LHCN-M2 (cell line): ENCODE measurements at regions not wholly inside any gene's neighbourhood (a gene's known extent, or its start where the extent isn't known, plus 50 kb on each side); places are given as distances from the start of the nearest gene placed in this dataset.
"Not testable (repeated sequence)": the region's sequence is repeated elsewhere in the genome, so short reads cannot be mapped to it uniquely, and the experiment has no call there.

Source experiments
- DNase-seq: peaks from one replicate; pipeline ENCODE4 v3.0.0-alpha.2; 2012; ENCODE audit warnings: low read depth

DNA sequence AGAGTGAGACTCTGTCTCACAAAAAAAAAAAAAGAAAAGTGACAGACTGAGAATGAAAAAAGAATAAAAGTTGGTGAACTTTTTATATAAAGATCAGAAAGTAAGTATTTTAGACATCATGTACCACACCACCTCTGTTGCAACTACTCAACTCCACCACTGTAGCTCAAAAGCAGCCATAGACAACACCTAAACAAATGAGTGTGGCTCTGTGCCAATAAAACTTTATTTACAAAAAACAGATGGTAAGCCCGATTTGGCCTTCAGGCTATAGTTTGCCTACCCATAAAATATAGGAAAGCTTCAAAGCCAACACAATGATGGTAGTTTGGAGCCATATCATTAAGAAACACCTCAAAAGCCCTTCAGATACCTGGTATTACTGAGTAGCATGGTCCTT lies 154.5 kb upstream of the FOXN3 start:
- DNase-seq: no peak

DNA sequence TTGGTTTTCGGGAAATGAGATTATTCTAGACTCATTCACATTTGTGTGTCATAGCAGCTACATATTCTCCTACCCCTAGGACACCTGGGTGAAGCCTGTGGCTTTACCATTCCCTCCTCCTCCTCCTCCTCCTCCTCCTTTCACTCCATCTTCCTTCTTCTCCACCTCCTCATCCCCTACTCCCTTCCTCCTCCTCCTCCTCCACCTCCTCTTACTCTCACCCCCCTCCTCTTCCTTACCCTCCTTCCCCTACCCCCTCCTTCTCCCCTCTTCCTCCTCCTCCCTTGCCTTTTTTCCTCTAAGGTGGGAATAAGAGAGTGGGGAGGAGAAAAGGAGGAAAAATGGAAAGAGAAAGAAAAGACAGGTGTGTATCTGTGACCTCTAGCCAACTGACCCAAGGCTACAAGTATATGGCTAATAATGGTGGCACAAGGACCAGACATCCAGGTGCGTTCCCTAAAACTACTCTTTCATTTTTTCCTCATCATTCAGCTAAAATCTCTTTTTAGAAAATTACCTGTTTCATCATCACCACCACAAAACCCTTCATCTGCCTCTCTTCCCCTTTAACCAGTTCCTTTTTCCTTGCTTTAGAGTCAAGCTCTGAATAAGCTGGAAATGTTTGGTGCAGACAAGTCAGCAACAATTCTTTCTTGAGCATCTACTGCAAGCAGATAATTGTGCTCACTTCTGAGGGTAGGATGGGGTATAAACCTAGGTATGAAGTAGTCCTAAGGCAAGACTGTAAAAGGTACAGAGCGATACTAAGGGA lies 149.8 kb upstream of the FOXN3 start:
- DNase-seq: no peak

DNA sequence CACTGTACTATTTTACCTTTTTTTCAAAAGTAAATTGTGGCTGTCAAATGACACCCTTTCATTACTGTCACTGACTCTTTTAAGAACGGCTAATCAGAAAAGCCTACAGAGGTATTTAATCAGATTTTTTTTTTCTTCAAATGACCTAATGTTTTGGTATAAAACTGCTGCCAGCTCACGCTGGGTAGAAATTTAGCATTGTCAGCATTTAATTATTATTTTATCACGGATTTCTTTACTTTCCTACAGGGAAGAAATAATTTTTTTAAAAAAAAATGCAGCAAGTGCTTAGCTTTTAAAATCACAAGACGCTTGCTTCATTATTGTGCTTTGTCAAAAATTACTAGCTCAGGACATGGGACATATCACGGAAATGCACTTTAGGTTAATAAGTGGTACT lies 149.1 kb upstream of the FOXN3 start:
- DNase-seq: no peak

DNA sequence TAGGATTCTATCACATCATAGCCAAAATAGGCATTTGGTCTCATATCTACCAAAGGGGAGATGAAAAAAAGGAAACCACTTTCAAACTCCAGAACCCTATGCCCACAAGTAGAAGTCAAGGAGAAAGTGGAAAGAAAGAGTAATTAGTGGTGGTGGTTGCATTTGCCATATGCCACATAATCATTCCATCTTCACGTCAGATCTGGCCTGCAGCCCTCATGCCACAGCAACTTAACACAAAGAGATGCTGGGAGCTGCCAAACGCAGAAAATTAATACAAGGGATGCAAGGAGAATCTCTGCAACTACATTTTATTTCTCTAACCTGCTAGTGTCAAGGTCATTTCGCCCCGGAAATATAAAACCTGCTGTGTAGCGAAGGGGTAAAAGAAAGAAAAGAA lies 148.6 kb upstream of the FOXN3 start:
- DNase-seq: no peak

DNA sequence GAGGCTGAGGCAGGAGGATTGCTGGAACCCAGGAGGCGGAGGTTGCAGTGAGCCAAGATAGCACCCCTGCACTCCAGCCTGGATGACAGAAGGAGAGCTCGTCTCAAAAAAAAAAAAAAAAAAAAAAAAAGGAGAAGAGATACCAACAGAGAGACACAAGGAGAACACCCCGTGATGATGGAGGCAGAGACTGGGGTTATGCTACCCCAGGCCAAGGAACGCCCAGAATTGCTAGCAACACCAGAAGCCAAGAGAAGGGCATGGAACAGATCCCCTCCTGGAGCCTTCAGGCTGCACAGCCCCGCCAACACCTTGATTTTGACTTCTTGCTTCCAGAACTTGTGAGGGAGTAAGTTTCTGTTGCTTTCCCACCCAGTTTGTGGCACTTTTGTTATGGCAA lies 148.0 kb upstream of the FOXN3 start:
- DNase-seq: no peak

DNA sequence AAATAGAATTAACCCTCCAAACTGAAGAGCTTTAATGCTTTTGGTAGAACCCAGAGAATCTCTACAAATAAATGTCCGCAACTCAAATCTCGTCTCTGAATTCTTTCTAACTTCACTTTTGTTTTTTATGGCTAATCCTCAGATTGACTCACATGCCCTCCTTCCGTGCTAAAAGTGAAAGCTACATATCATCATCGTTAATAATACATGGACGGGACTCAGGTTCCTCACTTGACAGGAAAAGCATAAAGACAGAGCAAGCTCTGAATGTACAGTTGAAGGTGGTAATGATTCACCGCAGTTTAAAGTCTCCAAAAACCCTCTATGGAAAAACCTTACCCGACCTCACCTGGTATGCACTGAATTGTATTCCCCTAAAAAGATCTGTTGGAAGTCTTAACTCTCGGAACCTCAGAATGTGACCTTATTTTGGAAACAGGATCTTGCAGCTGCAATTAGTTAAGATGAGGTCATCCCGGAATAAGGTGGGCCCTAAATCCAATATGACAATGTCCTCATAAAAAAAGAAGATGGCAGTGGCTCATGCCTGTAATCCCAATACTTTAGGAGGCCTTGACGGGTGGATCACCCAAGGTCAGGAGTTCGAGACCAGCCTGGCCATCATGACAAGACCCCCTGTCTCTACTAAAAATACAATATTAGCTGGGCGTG lies 147.4 kb upstream of the FOXN3 start:
- DNase-seq: peak; percentile 55

DNA sequence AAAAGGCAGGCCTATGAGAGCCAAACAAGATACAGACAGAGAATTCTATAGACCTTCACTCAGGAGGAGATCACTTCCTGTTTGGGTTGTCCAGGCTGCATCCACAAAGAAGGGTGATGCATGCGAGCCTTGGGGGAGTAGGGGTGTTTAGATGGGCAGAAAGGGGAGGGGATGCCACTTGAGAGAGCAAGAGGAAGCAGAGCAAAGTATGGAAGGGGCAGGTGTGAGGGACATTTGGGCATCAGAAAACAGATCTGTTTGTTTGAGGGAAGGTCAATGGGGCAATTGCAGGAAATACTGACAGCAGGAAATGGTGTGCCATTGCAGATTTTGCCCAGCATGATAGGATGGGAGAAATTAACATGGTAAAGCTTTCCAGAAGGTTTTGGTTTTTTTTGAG lies 146.4 kb upstream of the FOXN3 start:
- DNase-seq: no peak

DNA sequence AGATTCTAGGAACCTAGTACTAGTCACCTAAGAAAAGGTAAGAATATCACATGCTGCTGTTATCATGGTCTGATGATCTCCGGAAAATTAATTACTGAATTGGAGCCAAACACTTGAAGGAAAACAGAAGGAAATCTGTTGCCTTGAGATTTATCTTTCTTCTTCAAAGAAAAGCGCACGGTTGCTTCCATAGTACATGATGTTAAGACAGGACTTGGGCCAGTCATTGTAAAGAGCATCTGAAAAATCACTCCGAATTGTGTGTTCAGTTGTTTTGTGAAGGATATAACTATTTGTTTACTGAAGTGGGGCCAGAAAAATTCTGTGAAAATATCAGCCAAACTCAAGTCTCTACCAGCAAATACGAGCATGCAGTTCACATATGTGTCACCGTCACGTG lies 134.9 kb upstream of the FOXN3 start:
- no peak for DNase-seq

DNA sequence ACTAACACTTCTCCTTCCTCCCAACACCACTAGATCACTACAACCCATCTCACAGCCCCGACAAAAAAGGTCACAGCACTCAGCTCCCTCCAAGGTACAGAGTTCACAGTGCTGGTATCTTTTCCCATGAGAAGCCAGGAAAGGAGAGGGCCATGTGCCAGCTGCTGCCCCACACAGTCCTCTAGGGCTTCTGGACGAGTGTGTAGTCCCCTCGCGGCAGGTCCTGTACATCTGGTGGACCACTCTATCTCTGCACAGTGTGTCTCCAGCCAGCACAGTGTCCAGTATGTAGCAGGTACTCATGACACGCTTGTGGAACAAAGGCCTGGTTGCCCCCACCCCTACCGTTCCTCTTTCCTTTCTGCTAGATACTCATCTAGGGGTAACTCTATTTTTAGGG lies 134.4 kb upstream of the FOXN3 start:
- DNase-seq: no peak

DNA sequence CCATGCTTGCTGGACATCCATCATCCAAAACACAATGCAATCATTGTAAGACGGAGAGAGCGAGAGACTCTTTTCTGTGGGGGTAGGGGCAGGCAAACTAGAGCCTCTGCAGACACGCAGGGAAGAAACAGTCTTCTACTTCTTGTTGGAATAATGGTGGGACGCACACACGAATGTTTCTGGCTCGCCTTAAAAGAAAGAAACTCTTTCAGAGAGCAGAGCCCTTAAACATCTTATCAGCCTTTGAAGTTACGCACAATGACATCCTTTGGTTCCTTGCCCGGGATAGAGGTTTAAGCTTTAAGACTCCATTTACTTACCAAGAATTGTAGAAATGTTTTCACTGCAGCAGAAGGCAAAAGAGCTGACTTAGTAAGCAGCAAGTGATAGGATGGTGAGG lies 133.8 kb upstream of the FOXN3 start:
- no peak for DNase-seq

DNA sequence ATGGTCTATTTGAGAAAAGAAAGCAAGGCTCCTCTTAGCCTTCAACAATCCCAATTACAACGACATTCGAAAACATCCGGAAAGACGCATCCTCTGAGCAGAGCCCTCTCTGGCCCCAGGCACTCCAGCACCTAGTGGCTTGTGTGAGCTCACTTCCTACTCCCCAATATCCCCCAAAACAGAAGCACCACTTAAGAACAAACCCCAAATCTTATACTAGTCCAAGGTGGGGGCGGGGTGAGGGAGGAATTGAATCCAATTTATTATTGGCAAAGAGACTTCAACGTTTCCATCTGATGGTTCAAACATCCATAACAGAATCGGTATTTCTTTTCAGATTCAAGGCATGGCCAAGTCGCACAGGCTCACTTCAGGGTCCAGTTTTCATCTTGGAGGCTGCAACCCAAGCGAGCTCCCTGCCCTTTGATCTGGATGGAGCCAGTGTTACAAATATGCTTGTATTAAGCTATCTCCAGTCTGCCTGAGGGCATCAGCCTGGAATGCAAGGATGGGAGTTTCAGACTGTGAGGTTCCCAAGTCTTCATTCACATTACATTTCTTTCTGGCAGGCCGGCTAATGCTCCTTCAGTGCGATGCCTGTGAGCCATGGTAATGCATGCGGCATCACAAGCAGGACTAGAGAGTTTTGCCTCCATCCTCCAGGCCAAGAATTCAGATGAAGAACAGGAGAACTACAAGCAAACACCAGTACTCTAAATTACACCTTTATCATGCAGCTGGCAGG lies 132.5 kb upstream of the FOXN3 start:
- no peak for DNase-seq

DNA sequence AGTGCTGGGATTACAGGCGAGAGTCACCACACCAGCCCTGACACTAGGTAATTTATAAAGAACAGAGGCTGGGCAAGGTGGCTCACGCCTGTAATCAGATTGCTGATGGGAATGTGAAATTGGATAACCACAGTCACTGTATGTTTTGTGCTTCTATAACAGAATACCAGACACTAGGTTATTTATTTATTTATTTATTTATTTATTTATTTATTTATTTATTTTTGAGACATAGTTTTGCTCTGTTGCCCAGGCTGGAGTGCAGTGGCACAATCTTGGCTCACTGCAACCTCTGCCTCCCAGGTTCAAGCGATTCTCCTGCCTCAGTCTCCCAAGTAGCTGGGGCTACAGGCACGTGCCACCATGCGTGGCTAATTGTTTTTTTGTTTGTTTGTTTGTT lies 130.0 kb upstream of the FOXN3 start:
- DNase-seq: not testable (repeated sequence)

DNA sequence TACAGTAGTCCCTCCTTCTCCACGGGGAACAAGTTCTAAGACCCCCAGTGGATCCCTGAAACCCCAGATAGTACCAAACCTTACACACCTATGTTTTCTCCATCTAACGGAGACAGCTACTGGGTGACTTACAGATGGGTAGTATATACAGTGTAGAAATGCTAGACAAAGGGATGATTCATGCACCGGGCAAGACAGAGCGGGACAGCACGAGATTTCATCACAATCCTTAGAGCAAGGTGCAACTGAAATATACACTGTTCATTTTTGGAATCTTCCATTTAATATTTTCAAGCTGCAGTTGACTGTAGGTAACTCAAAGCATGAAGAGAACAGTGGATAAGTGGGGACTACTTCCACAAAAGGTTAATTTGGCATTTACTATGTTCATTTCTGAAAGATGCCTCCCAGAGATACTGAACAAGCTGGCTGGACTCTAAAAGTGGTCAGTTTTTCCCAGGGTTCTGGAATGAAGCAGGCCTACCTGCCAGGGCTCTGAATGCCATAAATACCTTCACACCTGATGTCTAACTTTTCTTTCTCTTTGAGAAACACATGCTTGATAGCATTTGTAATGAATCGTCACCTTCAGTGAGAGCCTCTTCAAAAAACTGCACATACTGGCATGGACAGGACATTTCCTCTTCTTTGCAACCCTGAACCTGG lies 127.7 kb upstream of the FOXN3 start:
- no peak for DNase-seq

DNA sequence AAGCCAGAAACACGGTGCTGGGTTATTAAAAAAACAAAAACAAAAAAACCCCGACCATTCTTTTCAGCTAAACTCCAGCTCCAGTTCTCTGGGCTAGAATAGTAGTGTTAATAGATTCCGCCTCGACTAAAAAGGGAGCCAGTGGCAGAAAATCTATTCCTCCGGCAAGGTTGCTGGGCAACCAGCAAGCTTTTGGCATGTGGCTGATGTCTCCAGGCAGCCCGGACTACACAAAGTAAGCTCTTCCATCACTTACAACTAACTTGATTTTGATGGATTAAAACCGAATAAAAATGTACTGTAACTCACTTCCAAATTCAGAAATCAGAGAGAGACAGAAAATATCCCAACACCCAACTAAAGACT lies 126.4 kb upstream of the FOXN3 start:
- no peak for DNase-seq

DNA sequence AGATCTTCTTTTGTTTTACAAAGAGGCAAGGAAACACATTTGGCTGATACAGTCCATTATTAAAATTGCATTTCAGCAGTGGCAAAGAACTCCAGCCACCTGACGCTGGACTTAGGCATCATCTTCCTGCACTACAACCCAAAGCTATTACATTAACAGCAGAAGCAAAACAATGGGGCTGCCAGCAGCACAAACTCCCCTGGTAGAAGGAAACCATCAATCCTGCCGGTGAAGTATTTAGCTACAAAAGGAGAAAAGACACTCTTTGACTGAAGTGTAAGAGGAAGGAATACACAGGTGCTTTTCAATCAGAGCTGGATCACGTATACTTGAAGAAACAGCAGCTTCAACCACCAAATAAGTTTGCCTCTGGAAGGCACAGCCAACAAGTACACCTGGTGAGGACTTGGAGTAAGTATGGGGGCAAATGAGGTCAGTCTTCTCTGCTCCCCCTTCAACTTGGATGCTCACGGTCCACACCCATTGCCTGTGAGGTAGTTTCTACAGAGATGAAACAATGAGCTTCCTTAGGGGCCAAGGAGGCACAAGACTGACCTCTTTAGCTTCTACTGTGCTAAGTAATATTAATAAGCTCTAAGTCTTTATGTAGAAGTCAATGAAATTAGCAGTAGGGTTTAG lies 125.9 kb upstream of the FOXN3 start:
- DNase-seq: no peak

DNA sequence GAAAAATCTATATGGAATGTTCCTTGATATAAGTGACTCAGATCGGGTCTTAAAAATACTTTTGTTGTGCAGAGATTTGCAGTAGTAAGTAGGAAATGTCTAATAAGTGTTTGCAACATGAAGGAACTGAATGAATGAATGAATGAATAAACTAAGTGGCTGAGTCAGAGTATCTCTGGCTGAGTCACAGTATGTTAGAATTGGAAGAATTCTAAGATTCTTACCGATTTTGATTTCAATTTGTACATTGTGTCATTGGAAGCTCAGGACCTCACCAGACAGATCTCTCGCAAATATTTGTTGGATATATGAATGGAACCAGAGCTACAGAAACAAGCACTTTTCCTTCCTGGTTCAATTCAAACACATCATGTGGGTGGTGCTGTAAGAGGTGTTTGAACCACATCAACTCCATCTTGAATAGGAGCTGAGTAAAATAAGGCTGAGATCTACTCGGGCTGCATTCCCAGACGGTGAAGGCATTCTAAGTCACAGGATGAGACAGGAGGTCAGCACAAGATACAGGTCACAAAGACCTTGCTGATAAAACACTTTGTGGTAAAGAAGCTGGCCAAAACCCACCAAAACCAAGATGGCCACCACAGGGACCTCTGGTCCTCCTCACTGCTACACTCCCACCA lies 123.9 kb upstream of the FOXN3 start:
- peak; percentile 65 for DNase-seq

DNA sequence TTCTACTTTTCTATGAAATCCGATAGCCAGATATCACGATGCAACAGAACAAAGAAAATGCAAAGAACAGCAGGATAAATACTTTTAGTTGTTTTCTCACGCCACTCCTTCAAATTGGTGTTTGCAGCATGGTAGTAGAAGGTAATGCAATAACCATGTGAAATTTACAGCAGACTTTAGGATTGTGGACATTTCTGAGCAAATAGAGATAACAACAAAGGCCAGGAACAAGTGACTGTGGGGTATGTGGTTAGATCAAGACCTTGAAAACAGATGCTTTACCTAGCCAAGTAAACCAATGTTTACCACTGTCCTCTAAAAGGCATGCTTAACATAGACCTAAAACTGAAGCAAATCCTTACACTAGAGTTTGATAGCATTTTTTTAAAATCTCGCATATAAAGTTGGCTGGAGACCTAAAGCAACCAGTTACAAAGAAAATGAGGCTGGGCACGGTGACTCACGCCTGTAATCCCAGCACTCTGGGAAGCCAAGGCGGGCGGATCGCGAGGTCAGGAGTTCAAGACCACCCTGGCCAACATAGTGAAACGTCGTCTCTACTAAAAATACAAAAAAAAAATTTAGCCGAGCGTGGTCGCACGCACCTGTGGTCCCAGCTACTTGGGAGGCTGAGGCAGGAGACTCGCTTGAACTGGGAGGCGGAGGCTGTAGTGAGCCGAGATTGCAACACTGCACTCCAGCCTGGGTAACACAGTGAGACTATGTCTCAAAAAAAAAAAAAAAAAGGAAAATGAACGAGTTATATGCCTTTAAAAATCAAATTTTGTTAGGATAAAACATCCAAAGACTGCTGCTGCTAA lies 123.2 kb upstream of the FOXN3 start:
- peak; percentile 23 for DNase-seq

DNA sequence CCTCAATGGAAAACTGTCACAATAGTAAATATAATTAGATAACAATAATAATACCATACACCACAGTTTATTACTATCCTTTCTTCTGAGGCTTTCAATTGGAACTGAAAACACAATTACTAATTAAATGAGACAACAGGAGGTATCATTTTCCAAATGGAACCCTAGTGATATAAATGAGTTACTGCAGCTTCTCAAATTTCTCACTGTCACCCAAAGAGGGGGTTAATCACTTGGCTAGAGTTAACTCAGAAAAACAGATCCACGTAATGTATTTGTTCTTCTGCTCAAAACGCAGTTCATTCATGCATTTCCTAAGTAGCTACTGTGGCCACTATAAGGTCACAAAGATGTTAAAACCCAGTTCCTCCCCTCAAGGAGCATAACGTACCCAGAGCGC lies 120.9 kb upstream of the FOXN3 start:
- no peak for DNase-seq

DNA sequence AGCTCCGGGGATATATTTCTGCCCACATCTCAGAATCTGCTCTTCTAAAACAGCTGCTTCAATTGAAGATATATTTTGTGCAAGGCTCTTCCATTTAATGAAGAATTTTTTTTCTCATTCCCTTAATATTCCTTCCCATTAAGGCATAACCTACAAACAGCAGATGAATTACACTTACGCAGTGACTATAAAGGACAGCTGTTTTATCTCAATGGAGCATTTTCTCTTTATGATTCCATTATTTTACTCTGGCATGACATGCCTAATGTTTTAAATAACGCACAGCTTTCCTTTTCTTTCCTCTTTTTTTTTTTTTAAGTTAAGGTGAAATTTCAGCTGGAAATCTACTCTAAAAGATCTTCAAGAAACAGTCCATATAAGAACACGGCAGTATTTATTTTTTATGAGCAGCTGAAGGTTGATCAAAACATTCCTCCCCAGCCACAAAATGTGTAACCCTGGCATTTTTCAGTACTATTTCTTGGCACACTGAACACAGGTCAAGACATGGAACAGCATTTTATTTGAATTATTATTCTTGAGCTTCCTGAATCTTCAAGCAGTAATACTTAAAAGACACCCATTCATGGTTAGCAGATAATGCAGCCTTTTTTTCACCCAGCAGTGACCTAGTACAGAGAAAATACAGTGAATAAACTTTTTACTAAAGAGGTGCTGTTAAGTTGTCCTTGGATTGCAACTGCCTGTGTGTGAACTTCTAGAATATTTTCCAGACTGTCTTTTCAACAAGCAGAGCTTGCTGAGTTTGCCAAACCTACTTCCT lies 118.1 kb upstream of the FOXN3 start:
- peak; percentile 43 for DNase-seq

DNA sequence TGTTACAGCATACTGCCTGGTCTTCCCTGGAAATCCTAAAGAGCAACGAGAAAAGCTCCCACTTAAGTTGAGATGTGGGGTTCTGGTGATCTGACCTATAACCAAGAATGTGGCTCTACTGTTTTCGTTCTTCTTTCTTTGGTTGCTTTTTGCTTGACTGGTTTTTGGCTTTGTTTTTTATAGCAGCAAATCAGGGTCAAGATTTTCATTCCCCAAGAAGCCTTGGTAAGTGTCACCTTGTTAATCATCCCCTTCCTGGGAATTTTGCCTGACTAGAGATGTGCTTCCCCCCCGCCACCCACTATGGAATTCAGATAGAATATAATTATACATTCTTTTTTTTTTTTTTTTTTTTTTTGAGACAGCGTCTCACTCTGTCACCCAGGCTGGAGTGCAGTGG lies 116.7 kb upstream of the FOXN3 start:
- DNase-seq: no peak
